Erythroblast (primary cell): ENCODE measurements at regions not wholly inside any gene's neighbourhood (a gene's known extent, or its start where the extent isn't known, plus 50 kb on each side); places are given as distances from the start of the nearest gene placed in this dataset.

Experiments
- GATA1 ChIP-seq: IDR thresholded peaks from 2 replicates; pipeline ENCODE4 v1.6.1; 2011; ENCODE audit warnings: low read depth, mild to moderate bottlenecking, control low read depth, low read length, moderate library complexity
- POLR2A ChIP-seq: IDR thresholded peaks from 2 replicates; pipeline ENCODE4 v1.6.1; 2011; ENCODE audit warnings: mild to moderate bottlenecking, low read length

DNA sequence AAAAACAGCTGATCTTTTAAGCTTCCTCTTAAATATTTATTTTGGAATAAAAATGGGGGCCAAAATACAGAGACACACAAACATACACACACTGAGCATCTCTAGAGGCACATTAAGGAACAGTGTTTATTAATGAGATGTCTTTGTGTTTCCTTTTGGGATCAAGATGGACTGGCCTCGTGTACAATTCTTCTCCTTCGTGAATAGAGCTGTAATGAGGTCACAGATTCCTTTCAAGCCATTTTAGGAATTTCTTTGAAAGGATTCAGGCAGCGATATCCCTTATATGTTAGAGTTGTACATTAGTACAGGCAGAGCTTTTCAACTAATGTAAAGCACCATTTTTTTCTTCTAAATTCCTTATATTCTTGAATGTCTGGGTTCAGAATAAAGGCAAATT is 295.7 kb downstream of the CHRM3 start:
- TF ChIP-seq POLR2A, result no peak
- TF ChIP-seq GATA1, result no peak
